ENCODE measurements at regions not wholly inside any gene's neighbourhood (a gene's known extent, or its start where the extent isn't known, plus 50 kb on each side); places are given as distances from the start of the nearest gene placed in this dataset.

DNA sequence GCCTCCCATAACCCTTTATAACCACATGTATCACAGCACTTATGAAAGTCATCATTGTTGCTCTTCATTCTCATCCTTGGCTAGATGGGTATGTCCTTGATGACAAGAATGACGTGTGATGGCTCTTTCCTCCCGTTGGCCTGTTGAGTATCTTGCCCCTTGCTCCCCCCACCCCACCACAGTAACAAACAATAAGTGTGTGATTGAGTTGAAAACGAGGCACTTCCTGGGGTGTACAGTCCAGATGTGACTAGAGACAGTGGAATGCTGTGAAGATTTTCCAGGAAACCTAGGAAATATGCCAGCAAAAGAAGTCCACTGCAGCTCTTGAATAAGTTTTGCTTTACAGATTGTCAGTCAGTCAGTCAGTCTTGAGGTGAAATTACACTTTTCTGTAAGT lies 262.5 kb downstream of the ELAVL2 start:
- no peak overlapping the region for H3K23ac ChIP-seq (ENCODE audit: low read depth, low read length)
- no peak overlapping the region for H4K8ac ChIP-seq (ENCODE audit: low read depth in 2 of 2, low read length in 2 of 2)
- H2BK120ac ChIP-seq (ENCODE audit: low read depth, low read length), result no peak overlapping the region
- intact Hi-C loops (cut with micrococcal nuclease), result no loop called here
- peaks cover 4% of the 10 kb centered on the region for H3K9me3 ChIP-seq (ENCODE audit: control insufficient read depth, insufficient read depth, low read length)
- no peak overlapping the region for H3K4ac ChIP-seq (ENCODE audit: low read depth, low read length)
- no peak overlapping the region for H3K4me2 ChIP-seq (ENCODE audit: low read depth, low read length)
- DNase-seq, result no peak
- in situ Hi-C loops (cut with MboI; ENCODE audit: low sequenced_read_pairs), result no loop called here
- H2BK20ac ChIP-seq (ENCODE audit: low read depth, low read length), result no peak overlapping the region
- no peaks in the 10 kb centered on the region for H3K4me1 ChIP-seq (ENCODE audit: control insufficient read depth, insufficient read depth, low read length)
- dilution Hi-C loops (cut with HindIII; ENCODE audit: low sequenced_read_pairs, unreplicated experiment), result no loop called here
- no peak overlapping the region for H2BK5ac ChIP-seq (ENCODE audit: low read depth, low read length, poor library complexity, severe bottlenecking)
- H2AFZ ChIP-seq (replicated peaks; ENCODE audit: low read length, poor library complexity), result no peak overlapping the region
- H3K9me1 ChIP-seq (ENCODE audit: insufficient read depth, low read length), result no peaks in the 10 kb centered on the region
- H2AK9ac ChIP-seq (replicated peaks; ENCODE audit: low read depth, low read length, poor library complexity), result no peak overlapping the region
- POLR2A ChIA-PET (ENCODE audit: unreplicated experiment), result no interaction called here
- TF ChIP-seq CHD1 (IDR thresholded peaks at IDR 0.05; ENCODE audit: low read depth, low read length) (no peak), MXI1 (IDR thresholded peaks at IDR 0.05; ENCODE audit: borderline replicate concordance, low read depth, low read length) (no peak), BHLHE40 (IDR thresholded peaks at IDR 0.05; ENCODE audit: low read depth, low read length) (no peak), SMC3 (IDR thresholded peaks at IDR 0.05; ENCODE audit: low read depth, low read length) (no peak), RAD21 (IDR thresholded peaks at IDR 0.05; ENCODE audit: low read length) (no peak), CEBPB (IDR thresholded peaks at IDR 0.05; ENCODE audit: low read depth, low read length) (no peak), RFX5 (IDR thresholded peaks at IDR 0.05; ENCODE audit: low read depth, low read length) (no peak), NFE2L2 (IDR thresholded peaks at IDR 0.05; ENCODE audit: low read depth, low read length) (no peak), RCOR1 (IDR thresholded peaks at IDR 0.05; ENCODE audit: insufficient replicate concordance, low read length) (no peak), POLR2A (IDR thresholded peaks at IDR 0.05; ENCODE audit: low read depth, low read length) (no peak), MAZ (IDR thresholded peaks at IDR 0.05; ENCODE audit: borderline replicate concordance, low read depth, low read length) (no peak), FOS (IDR thresholded peaks at IDR 0.05; ENCODE audit: low read depth, low read length) (no peak), MAFK (IDR thresholded peaks at IDR 0.05; ENCODE audit: low read depth, low read length) (no peak)
- TF ChIP-seq, protein P1, sequence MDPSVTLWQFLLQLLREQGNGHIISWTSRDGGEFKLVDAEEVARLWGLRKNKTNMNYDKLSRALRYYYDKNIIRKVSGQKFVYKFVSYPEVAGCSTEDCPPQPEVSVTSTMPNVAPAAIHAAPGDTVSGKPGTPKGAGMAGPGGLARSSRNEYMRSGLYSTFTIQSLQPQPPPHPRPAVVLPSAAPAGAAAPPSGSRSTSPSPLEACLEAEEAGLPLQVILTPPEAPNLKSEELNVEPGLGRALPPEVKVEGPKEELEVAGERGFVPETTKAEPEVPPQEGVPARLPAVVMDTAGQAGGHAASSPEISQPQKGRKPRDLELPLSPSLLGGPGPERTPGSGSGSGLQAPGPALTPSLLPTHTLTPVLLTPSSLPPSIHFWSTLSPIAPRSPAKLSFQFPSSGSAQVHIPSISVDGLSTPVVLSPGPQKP (IDR thresholded peaks at IDR 0.05; ENCODE audit: borderline replicate concordance, low read depth, low read length), result no peak
- TF ChIP-seq, protein P2, sequence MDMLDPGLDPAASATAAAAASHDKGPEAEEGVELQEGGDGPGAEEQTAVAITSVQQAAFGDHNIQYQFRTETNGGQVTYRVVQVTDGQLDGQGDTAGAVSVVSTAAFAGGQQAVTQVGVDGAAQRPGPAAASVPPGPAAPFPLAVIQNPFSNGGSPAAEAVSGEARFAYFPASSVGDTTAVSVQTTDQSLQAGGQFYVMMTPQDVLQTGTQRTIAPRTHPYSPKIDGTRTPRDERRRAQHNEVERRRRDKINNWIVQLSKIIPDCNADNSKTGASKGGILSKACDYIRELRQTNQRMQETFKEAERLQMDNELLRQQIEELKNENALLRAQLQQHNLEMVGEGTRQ (IDR thresholded peaks at IDR 0.05; ENCODE audit: low read depth, low read length), result no peak
- TF ChIP-seq, protein P3, sequence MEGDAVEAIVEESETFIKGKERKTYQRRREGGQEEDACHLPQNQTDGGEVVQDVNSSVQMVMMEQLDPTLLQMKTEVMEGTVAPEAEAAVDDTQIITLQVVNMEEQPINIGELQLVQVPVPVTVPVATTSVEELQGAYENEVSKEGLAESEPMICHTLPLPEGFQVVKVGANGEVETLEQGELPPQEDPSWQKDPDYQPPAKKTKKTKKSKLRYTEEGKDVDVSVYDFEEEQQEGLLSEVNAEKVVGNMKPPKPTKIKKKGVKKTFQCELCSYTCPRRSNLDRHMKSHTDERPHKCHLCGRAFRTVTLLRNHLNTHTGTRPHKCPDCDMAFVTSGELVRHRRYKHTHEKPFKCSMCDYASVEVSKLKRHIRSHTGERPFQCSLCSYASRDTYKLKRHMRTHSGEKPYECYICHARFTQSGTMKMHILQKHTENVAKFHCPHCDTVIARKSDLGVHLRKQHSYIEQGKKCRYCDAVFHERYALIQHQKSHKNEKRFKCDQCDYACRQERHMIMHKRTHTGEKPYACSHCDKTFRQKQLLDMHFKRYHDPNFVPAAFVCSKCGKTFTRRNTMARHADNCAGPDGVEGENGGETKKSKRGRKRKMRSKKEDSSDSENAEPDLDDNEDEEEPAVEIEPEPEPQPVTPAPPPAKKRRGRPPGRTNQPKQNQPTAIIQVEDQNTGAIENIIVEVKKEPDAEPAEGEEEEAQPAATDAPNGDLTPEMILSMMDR (conservative IDR thresholded peaks at IDR 0.05; ENCODE audit: low read depth, low read length), result no peak
- H3K9ac ChIP-seq (ENCODE audit: low read depth, low read length), result no peak overlapping the region
- no peaks in the 10 kb centered on the region for H3K36me3 ChIP-seq (ENCODE audit: control insufficient read depth, insufficient read depth, low read length)
- no peak overlapping the region for H3K27ac ChIP-seq (ENCODE audit: insufficient read depth, low read length)
- no peak overlapping the region for H4K5ac ChIP-seq (ENCODE audit: low read depth, low read length)
- H4K91ac ChIP-seq (ENCODE audit: insufficient read depth, low read depth, low read length), result no peak overlapping the region
- H3K4me3 ChIP-seq (ENCODE audit: insufficient read depth, low read depth, low read length), result no peak overlapping the region
- no peaks in the 10 kb centered on the region for H4K20me1 ChIP-seq (ENCODE audit: insufficient read depth, low read length)
- no peaks in the 10 kb centered on the region for H3K79me1 ChIP-seq (ENCODE audit: low read depth in 1 of 2, low read length in 2 of 2)
- H3K27me3 ChIP-seq (ENCODE audit: control insufficient read depth, insufficient read depth, low read length), result no peaks in the 10 kb centered on the region
- ATAC-seq (ENCODE audit: low read depth), result no peak
- H3K14ac ChIP-seq (replicated peaks; ENCODE audit: low read depth, low read length), result no peak overlapping the region
- no peak overlapping the region for H3K56ac ChIP-seq (ENCODE audit: extremely low read depth, insufficient read depth, low read length)
- WGBS, 2 experiments (ENCODE audit: extremely low coverage in 2 of 2, insufficient read length in 1 of 2), result no CpG with 5 or more reads among the region's 3 CpGs
- H2AK5ac ChIP-seq (ENCODE audit: low read depth, low read length), result no peak overlapping the region
- no peak overlapping the region for H3K18ac ChIP-seq (ENCODE audit: low read depth, low read length)
- CTCF ChIA-PET, result no interaction called here
- H2BK15ac ChIP-seq (ENCODE audit: low read depth, low read length), result no peak overlapping the region
- no TSS peak for BruUV-seq (replicated peaks)

Data from IMR-90 (cell line).